Muscle of back (tissue), 3 donors: ENCODE measurements at regions not wholly inside any gene's neighbourhood (a gene's known extent, or its start where the extent isn't known, plus 50 kb on each side); places are given as distances from the start of the nearest gene placed in this dataset.
"Not testable (repeated sequence)": the region's sequence is repeated elsewhere in the genome, so short reads cannot be mapped to it uniquely, and the experiment has no call there.

ENCODE experiments used
- DNase-seq, 3 donors: peaks; one replicate each; pipeline versions ENCODE4 v3.0.0 to v3.0.0-alpha.2; 2013

GRCh38 chr1:213776969-213777368 is 210.8 kb upstream of the PROX1 start:
- DNase-seq, result no peak

GRCh38 chr1:213779228-213779627 is 208.5 kb upstream of the PROX1 start:
- DNase-seq, result no peak

GRCh38 chr1:213782941-213783672 is 204.7 kb upstream of the PROX1 start:
- DNase-seq, result no peak

GRCh38 chr1:213783893-213784292 is 203.9 kb upstream of the PROX1 start:
- DNase-seq, result no peak

GRCh38 chr1:213786683-213787082 is 201.1 kb upstream of the PROX1 start:
- DNase-seq, result no peak

- no peak for DNase-seq
These were observed 197.2 kb upstream of the PROX1 start for GRCh38 chr1:213790565-213790964.

- DNase-seq, result no peak
These were observed 194.2 kb upstream of the PROX1 start for GRCh38 chr1:213793482-213794067.

- DNase-seq, result no peak
These were observed 191.2 kb upstream of the PROX1 start for GRCh38 chr1:213796525-213796924.

GRCh38 chr1:213808288-213808687 is 179.5 kb upstream of the PROX1 start:
- not testable (repeated sequence) for DNase-seq

- DNase-seq, result no peak
These were observed 170.6 kb upstream of the PROX1 start for GRCh38 chr1:213817156-213817555.

GRCh38 chr1:213820362-213821149 is 167.2 kb upstream of the PROX1 start:
- DNase-seq, result peak in 1 of 3 donors; percentile 15

- peak in 1 of 3 donors; percentile 7 for DNase-seq
These were observed 166.4 kb upstream of the PROX1 start for GRCh38 chr1:213821175-213821942.

GRCh38 chr1:213821943-213822334 is 165.8 kb upstream of the PROX1 start:
- DNase-seq, result no peak

- no peak for DNase-seq
These were observed 160.9 kb upstream of the PROX1 start for GRCh38 chr1:213826891-213827290.

- DNase-seq, result no peak
These were observed 158.9 kb upstream of the PROX1 start for GRCh38 chr1:213828867-213829266.

- DNase-seq, result no peak
These were observed 158.0 kb upstream of the PROX1 start for GRCh38 chr1:213829780-213830179.

GRCh38 chr1:213830371-213830770 is 157.4 kb upstream of the PROX1 start:
- DNase-seq, result no peak

GRCh38 chr1:213840575-213840974 is 147.2 kb upstream of the PROX1 start:
- DNase-seq, result peak in 1 of 3 donors; percentile 23

- DNase-seq, result no peak
These were observed 143.1 kb upstream of the PROX1 start for GRCh38 chr1:213844632-213845031.

- DNase-seq, result no peak
These were observed 135.7 kb upstream of the PROX1 start for GRCh38 chr1:213852107-213852506.

GRCh38 chr1:213858581-213858980 is 129.2 kb upstream of the PROX1 start:
- DNase-seq, result peak in 1 of 3 donors; percentile 22

- DNase-seq, result no peak
These were observed 125.9 kb upstream of the PROX1 start for GRCh38 chr1:213861841-213862240.
